Activated T-helper 17 cell treated with anti-CD3 and anti-CD28 coated beads, Interleukin-2, amount 50 U/mL, for 72 hours (primary cell): ENCODE measurements at regions not wholly inside any gene's neighbourhood (a gene's known extent, or its start where the extent isn't known, plus 50 kb on each side); places are given as distances from the start of the nearest gene placed in this dataset.
A peak's percentile ranks its signal among the peaks of the same experiment; 100 is the strongest.

Source experiments
- ATAC-seq: fragments of 150-1000 bp; cut with Tn5 transposase; replicated peaks from 2 replicates; pipeline ENCODE4 v1.10.0; 2021; ENCODE audit warnings: mild to moderate bottlenecking, moderate library complexity
- H3K27ac Mint-ChIP-seq: one replicate; pipeline ENCODE4 v1.8.0; 2022; ENCODE audit warnings: mixed read lengths
- H3K27me3 Mint-ChIP-seq: one replicate; pipeline ENCODE4 v1.8.0; 2022; ENCODE audit warnings: mixed read lengths
- H3K36me3 Mint-ChIP-seq: one replicate; pipeline ENCODE4 v1.8.0; 2022; ENCODE audit warnings: low read depth, mild to moderate bottlenecking, mixed read lengths
- H3K4me1 Mint-ChIP-seq: one replicate; pipeline ENCODE4 v1.8.0; 2022; ENCODE audit warnings: mixed read lengths
- H3K4me3 Mint-ChIP-seq: one replicate; pipeline ENCODE4 v1.8.0; 2022; ENCODE audit warnings: mild to moderate bottlenecking, mixed read lengths
- H3K9me3 Mint-ChIP-seq: one replicate; pipeline ENCODE4 v1.8.0; 2022; ENCODE audit warnings: mixed read lengths

- peaks cover 4% of the 10 kb centered on the region for H3K9me3 Mint-ChIP-seq
- H3K4me1 Mint-ChIP-seq = no peaks in the 10 kb centered on the region
- peaks cover 3% of the 10 kb centered on the region for H3K27me3 Mint-ChIP-seq
- no peak overlapping the region for H3K4me3 Mint-ChIP-seq
- no peaks in the 10 kb centered on the region for H3K36me3 Mint-ChIP-seq
- H3K27ac Mint-ChIP-seq = no peak overlapping the region
- ATAC-seq = no peak
These were observed 120.6 kb upstream of the ASTN2 start for GRCh38 chr9:117535434-117535833.

DNA sequence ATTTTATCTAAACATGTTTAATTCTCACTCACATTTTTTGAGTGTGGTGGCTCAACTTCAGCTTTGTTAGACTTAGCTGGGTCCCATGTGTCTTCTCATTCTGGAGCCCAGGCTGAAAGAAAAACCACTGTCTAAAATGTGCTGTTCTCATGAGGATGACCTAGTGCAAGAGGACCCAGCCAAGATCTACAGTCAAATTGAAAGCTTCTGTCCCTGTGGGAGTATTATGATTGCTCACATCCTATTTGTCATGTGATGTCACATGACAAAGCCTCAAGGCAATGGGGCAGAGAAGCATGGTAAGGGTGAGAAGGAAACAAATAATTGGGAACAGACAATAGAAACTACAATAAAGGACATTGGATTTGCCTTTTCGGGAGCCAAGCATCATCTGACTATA is 113.4 kb upstream of the ASTN2 start:
- ATAC-seq = no peak
- Mint-ChIP-seq H3K4me1 (no peaks in the 10 kb centered on the region), H3K27me3 (peaks cover 3% of the 10 kb centered on the region), H3K36me3 (no peaks in the 10 kb centered on the region), H3K27ac (no peak overlapping the region), H3K9me3 (peaks cover 4% of the 10 kb centered on the region), H3K4me3 (no peak overlapping the region)

DNA sequence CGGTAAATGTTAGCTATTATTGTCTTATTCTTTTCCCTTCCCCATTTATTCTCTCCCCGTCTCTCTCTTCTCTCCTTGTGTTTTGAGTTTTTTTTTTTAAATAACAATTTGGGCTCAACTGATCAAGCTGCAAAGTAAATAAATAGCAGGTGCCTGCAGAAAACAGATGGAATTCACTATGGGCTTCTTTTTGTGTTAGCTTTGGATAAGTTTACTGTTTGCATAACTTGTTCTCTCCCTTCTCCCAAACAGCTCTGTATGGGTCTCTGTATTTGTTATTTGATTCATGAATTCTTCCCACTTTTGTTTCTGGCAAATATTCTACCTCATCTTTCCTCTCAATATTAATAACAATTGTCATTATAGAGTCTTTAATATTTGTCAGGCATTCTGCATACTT is 111.8 kb upstream of the ASTN2 start:
- Mint-ChIP-seq H3K4me1 (no peaks in the 10 kb centered on the region), H3K9me3 (peaks cover 4% of the 10 kb centered on the region), H3K4me3 (no peak overlapping the region), H3K27ac (no peak overlapping the region), H3K36me3 (no peaks in the 10 kb centered on the region), H3K27me3 (peaks cover 3% of the 10 kb centered on the region)
- no peak for ATAC-seq

GRCh38 chr9:117523531-117524153 is 108.8 kb upstream of the ASTN2 start:
- no peak for ATAC-seq
- no peaks in the 10 kb centered on the region for H3K4me1 Mint-ChIP-seq
- no peak overlapping the region for H3K27ac Mint-ChIP-seq
- H3K4me3 Mint-ChIP-seq = no peak overlapping the region
- H3K36me3 Mint-ChIP-seq = no peaks in the 10 kb centered on the region
- H3K27me3 Mint-ChIP-seq = no peaks in the 10 kb centered on the region
- no peaks in the 10 kb centered on the region for H3K9me3 Mint-ChIP-seq

- no peak for ATAC-seq
- Mint-ChIP-seq H3K4me3 (no peak overlapping the region), H3K36me3 (no peaks in the 10 kb centered on the region), H3K27ac (no peak overlapping the region), H3K9me3 (no peaks in the 10 kb centered on the region), H3K4me1 (no peaks in the 10 kb centered on the region), H3K27me3 (no peaks in the 10 kb centered on the region)
These were observed 106.4 kb upstream of the ASTN2 start for GRCh38 chr9:117521293-117521692.

DNA sequence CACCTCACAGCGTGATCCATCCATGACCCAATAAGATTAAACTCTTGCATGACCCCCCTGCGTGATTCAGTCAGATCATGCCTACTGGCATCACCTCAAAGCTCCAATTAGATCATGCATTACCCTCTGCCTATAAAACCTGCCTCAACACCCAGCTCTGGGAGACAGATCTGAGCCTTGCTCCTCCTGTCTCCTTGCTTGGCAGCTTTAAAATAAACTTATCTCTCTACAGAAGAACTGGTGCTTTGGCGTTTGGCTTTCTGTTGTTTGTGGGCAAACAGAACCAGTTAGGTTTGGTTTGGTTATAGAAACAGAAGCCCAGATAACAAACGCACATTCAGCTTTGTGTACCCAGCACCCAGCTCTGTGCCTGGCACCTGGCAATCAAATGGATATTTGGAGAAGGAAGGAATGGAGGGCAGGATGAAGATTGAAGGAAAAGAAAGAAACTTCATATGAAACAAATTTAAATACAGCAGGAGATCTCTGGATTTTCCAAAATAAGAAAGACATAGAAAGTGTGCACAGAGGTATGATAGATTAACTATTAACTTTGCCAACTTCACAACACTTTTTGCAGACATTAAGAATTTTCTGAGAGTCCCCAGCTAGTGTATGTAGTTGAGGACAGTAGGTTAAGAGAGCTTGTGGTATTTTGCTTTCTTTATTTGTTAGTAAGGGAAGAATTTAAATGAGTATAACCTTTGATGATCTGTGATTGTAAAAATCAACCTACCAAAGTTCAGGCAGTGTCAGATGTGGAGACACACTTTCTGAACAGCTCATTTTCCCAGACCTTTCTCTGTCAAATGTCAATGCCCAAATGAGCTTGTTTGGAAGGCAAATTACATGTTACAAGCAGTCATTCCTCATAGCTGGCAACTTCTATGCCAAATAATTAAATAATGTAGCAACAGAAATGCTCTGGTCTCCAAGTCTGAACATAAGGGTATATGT is 102.1 kb upstream of the ASTN2 start:
- ATAC-seq = no peak
- H3K9me3 Mint-ChIP-seq = peaks cover 11% of the 10 kb centered on the region
- H3K27me3 Mint-ChIP-seq = peaks cover 4% of the 10 kb centered on the region
- no peaks in the 10 kb centered on the region for H3K36me3 Mint-ChIP-seq
- H3K4me3 Mint-ChIP-seq = no peak overlapping the region
- no peaks in the 10 kb centered on the region for H3K4me1 Mint-ChIP-seq
- no peak overlapping the region for H3K27ac Mint-ChIP-seq

DNA sequence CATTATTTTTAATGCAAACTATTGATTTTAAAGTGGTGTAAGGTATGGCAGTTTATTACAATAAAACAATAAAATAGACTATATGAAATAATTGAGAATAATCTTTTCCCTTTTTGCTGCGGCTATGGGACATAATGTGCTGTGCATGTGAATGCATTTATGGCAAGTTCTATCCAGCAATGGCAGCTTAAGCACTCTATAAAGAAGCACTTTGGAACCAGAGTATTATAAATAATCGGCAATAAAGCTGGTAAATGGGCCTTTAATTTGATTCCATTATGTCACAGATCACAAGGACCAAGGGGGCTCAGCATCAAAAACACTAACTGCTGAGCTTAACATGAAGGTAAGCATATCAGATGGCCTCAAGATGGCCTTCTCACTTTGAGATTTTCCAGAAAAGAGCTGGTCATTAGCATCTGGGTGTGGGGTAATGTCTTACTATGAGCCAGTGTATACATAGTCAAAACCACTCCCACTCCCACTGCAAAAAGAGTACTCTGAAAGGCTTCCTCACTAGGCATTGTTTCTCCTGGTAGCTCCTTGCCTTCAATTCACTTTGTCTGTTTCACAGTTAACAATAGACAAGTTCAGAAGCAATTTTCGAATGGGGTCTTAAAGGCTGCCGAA is 97.1 kb upstream of the ASTN2 start:
- Mint-ChIP-seq H3K9me3 (peaks cover 11% of the 10 kb centered on the region), H3K27me3 (peaks cover 4% of the 10 kb centered on the region), H3K27ac (no peak overlapping the region), H3K4me3 (no peak overlapping the region), H3K36me3 (no peaks in the 10 kb centered on the region), H3K4me1 (no peaks in the 10 kb centered on the region)
- no peak for ATAC-seq

DNA sequence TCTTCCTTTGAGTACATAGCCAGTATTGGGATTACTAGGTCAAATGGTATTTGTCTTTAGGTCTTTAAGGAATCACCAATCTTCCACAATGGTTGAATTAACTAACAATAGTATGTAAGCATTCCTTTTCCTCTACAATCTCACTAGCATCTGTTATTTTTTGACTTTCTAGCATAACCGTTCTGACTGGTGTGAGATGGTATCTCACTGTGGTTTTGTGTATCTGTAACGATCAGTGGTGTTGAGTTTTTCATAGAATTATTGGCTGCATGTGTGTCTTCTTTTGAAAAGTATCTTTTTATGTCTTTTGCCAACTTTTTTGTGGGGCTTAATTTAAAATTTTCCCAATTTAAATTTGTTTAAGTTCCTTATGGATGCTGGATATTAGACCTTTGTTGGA is 81.5 kb upstream of the ASTN2 start:
- H3K4me3 Mint-ChIP-seq = no peak overlapping the region
- no peaks in the 10 kb centered on the region for H3K27me3 Mint-ChIP-seq
- no peaks in the 10 kb centered on the region for H3K4me1 Mint-ChIP-seq
- peaks cover 6% of the 10 kb centered on the region for H3K9me3 Mint-ChIP-seq
- no peak for ATAC-seq
- no peaks in the 10 kb centered on the region for H3K36me3 Mint-ChIP-seq
- H3K27ac Mint-ChIP-seq = no peak overlapping the region

DNA sequence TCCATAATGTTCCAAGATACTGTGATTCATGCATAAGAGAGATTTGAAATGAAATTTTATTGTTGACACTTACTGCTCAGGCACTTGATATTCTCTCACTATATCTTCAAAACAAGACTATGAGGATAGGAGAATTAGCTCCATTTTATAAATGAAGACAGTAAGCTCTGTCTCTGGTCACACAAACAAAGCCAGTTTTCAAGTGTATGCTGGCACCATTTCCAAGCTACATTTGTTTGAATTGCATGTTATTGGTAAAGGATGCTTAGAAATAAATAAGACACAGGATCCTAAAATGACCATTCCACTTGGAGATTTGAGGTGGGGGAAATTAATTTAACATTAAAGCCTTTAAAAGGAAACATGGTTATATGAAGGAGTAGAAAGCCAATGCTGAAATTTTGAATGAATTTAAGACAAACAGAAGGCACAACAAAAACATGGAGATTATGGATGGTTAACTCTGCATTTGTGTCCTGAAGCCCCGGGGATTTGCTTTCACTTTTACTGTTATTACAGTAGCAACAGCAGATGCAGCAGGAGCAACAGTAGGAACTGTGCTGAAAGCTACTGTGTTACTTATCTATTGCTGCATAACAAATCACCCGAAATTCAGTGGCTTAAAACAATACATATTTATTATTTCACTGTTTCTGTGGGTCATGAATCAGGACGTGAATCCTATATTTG is 79.7 kb upstream of the ASTN2 start:
- no peaks in the 10 kb centered on the region for H3K27me3 Mint-ChIP-seq
- peaks cover 6% of the 10 kb centered on the region for H3K9me3 Mint-ChIP-seq
- H3K27ac Mint-ChIP-seq = no peak overlapping the region
- ATAC-seq = no peak
- no peaks in the 10 kb centered on the region for H3K36me3 Mint-ChIP-seq
- no peaks in the 10 kb centered on the region for H3K4me1 Mint-ChIP-seq
- no peak overlapping the region for H3K4me3 Mint-ChIP-seq

GRCh38 chr9:117492476-117492875 is 77.6 kb upstream of the ASTN2 start:
- ATAC-seq = no peak
- Mint-ChIP-seq H3K36me3 (no peaks in the 10 kb centered on the region), H3K27me3 (no peaks in the 10 kb centered on the region), H3K4me3 (no peak overlapping the region), H3K27ac (no peak overlapping the region), H3K9me3 (no peaks in the 10 kb centered on the region), H3K4me1 (no peaks in the 10 kb centered on the region)

DNA sequence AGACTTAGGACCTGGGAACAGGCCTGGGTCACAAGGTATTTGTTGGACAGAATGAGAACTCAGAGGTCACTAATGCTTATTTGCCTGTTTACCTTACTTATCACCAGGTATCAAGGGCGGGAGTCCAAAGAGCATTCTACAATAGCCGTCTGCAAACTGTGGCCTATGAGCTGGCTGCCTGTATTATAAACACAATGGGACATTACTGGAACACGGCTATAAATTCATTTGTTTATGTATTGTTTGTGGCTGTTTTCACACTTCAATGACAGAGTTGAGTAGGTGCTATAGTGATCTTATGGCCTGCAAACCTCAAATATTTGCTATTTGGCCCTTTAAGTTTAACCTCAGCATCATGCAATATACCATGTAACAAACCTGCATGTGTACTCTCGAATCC is 76.6 kb upstream of the ASTN2 start:
- no peaks in the 10 kb centered on the region for H3K36me3 Mint-ChIP-seq
- ATAC-seq = no peak
- H3K9me3 Mint-ChIP-seq = no peaks in the 10 kb centered on the region
- H3K4me1 Mint-ChIP-seq = no peaks in the 10 kb centered on the region
- H3K4me3 Mint-ChIP-seq = no peak overlapping the region
- no peaks in the 10 kb centered on the region for H3K27me3 Mint-ChIP-seq
- H3K27ac Mint-ChIP-seq = no peak overlapping the region

- Mint-ChIP-seq H3K27ac (no peak overlapping the region), H3K4me3 (no peak overlapping the region), H3K9me3 (no peaks in the 10 kb centered on the region), H3K4me1 (no peaks in the 10 kb centered on the region), H3K36me3 (no peaks in the 10 kb centered on the region), H3K27me3 (no peaks in the 10 kb centered on the region)
- ATAC-seq = no peak
These were observed 75.3 kb upstream of the ASTN2 start for GRCh38 chr9:117490199-117490598.

- Mint-ChIP-seq H3K36me3 (no peaks in the 10 kb centered on the region), H3K4me1 (no peaks in the 10 kb centered on the region), H3K4me3 (no peak overlapping the region), H3K9me3 (no peaks in the 10 kb centered on the region), H3K27ac (no peak overlapping the region), H3K27me3 (peaks cover 3% of the 10 kb centered on the region)
- ATAC-seq = no peak
These were observed 73.8 kb upstream of the ASTN2 start for GRCh38 chr9:117488659-117489058.

DNA sequence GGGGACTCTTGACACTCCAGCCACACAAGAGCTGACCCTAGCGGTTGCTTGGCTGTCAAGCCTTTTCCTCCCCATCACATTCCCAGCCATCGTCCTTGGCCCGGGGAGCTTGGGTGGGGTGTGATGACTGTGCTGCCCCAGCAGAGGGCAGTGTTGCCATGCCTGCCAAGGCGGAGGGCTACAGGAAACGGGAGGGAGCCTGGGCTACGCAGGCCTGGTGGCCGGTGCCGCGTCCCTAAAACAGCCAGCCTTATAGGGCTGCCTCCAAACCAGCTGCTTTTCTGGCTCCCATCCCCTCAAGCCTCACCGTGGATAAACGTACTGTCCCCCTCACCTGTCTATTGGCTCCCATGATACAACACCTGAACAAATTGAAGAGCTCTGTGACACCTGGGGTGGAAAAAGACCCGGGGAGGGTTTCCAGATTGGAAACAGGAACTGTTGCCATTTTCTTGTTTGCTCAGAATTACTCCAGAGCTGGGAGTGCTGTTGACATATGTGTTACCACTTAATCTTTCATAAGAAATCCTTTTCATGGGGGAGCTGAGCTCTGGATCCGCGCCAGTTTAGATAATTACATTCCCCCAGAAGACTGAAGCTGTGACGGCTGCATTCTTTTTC is 72.8 kb upstream of the ASTN2 start:
- Mint-ChIP-seq H3K9me3 (no peaks in the 10 kb centered on the region), H3K4me1 (no peaks in the 10 kb centered on the region), H3K36me3 (no peaks in the 10 kb centered on the region), H3K4me3 (no peak overlapping the region), H3K27ac (no peak overlapping the region), H3K27me3 (peaks cover 7% of the 10 kb centered on the region)
- ATAC-seq = peak; percentile 62
